NB4 (cell line): ENCODE measurements at regions not wholly inside any gene's neighbourhood (a gene's known extent, or its start where the extent isn't known, plus 50 kb on each side); places are given as distances from the start of the nearest gene placed in this dataset.

Experiments used
- DNase-seq: peaks from one replicate; pipeline ENCODE4 v3.0.0; 2010; ENCODE audit warnings: low read depth
- H3K4me3 ChIP-seq: one replicate; pipeline ENCODE4 v1.5.1; 2011; ENCODE audit warnings: mild to moderate bottlenecking, low read depth, low read length, moderate library complexity
- CTCF ChIP-seq: IDR thresholded peaks from one replicate; pipeline ENCODE4 v1.5.1; 2012; ENCODE audit warnings: low read depth, low read length
- MAX ChIP-seq: IDR thresholded peaks from 2 replicates; pipeline ENCODE4 v1.6.1; 2011; ENCODE audit warnings: low read depth, low read length
- MYC ChIP-seq: IDR thresholded peaks from 2 replicates; pipeline ENCODE4 v1.6.1; 2011; ENCODE audit warnings: low read depth, low read length
- POLR2A ChIP-seq: IDR thresholded peaks from 2 replicates; pipeline ENCODE4 v1.6.1; 2011; ENCODE audit warnings: mild to moderate bottlenecking; ENCODE audit not compliant: insufficient read length; ENCODE audit errors: extremely low read depth

- DNase-seq: no peak
- no peak overlapping the region for H3K4me3 ChIP-seq
- TF ChIP-seq CTCF: no peak
- no peak for TF ChIP-seq MAX
- no peak for TF ChIP-seq POLR2A
- no peak for TF ChIP-seq MYC
Measured at GRCh38 chr1:5227114-5227513, 572.7 kb downstream of the AJAP1 start.

GRCh38 chr1:5225707-5226704 is 571.6 kb downstream of the AJAP1 start:
- no peak overlapping the region for H3K4me3 ChIP-seq
- no peak for DNase-seq

GRCh38 chr1:5223206-5223605 is 568.8 kb downstream of the AJAP1 start:
- TF ChIP-seq MAX (no peak), MYC (no peak), POLR2A (no peak), CTCF (no peak)
- DNase-seq: no peak
- H3K4me3 ChIP-seq: no peak overlapping the region

More at GRCh38 chr1:5225707-5226704, 571.6 kb downstream of the AJAP1 start:
- TF ChIP-seq MYC: no peak
- no peak for TF ChIP-seq MAX
- TF ChIP-seq CTCF: no peak
- TF ChIP-seq POLR2A: no peak

- TF ChIP-seq CTCF: no peak
- no peak overlapping the region for H3K4me3 ChIP-seq
- no peak for DNase-seq
Measured at GRCh38 chr1:5222626-5223025, 568.2 kb downstream of the AJAP1 start.

GRCh38 chr1:5221451-5221850 is 567.0 kb downstream of the AJAP1 start:
- no peak overlapping the region for H3K4me3 ChIP-seq
- no peak for DNase-seq
- no peak for TF ChIP-seq POLR2A
- TF ChIP-seq CTCF: no peak
- no peak for TF ChIP-seq MYC
- no peak for TF ChIP-seq MAX
